ENCODE measurements at regions not wholly inside any gene's neighbourhood (a gene's known extent, or its start where the extent isn't known, plus 50 kb on each side); places are given as distances from the start of the nearest gene placed in this dataset.
A peak's percentile ranks its signal among the peaks of the same experiment; 100 is the strongest.

DNA sequence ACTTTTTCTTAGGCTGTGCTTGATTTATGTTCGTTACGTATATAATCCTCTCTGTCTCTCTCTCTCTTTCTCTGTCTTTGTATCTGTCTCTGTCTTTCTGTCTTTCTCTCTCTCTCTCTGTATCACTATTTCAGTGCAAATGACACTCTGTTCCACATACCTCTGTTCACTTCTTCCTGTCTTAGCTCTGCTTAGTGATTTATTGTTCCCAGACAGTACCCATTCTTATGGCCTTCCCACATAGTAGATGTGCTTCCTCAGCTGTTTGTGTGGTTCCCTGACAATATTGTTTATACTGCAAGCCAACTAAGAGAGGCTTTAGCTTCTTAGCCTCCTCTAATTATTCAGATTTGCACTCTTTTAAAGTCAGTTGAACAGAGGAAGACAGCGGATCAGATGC lies 1244.2 kb downstream of the DIAPH3 start:
- no peaks in the 10 kb centered on the region for H3F3A ChIP-seq (ENCODE audit: low read depth)
- H2AFZ ChIP-seq (ENCODE audit: low read length): peak overlapping the region; percentile 9; the same call in 1 of the 2 replicates
- no peaks in the 10 kb centered on the region for H3K9me3 ChIP-seq (ENCODE audit: insufficient read depth, low read depth, low read length)
- H3K4me2 ChIP-seq (ENCODE audit: low read depth, low read length, poor library complexity, severe bottlenecking): no peak overlapping the region
- H3K4me1 ChIP-seq (ENCODE audit: insufficient read depth, low read length, poor library complexity, severe bottlenecking): no peaks in the 10 kb centered on the region
- no peak overlapping the region for H3K4me3 ChIP-seq (ENCODE audit: low read length, poor library complexity, severe bottlenecking)
- H3K9me2 ChIP-seq (replicated peaks; ENCODE audit: low read depth, low read length): no peaks in the 10 kb centered on the region
- no peaks in the 10 kb centered on the region for H3K36me3 ChIP-seq (ENCODE audit: insufficient read depth, low read length)
- TF ChIP-seq, protein P1, sequence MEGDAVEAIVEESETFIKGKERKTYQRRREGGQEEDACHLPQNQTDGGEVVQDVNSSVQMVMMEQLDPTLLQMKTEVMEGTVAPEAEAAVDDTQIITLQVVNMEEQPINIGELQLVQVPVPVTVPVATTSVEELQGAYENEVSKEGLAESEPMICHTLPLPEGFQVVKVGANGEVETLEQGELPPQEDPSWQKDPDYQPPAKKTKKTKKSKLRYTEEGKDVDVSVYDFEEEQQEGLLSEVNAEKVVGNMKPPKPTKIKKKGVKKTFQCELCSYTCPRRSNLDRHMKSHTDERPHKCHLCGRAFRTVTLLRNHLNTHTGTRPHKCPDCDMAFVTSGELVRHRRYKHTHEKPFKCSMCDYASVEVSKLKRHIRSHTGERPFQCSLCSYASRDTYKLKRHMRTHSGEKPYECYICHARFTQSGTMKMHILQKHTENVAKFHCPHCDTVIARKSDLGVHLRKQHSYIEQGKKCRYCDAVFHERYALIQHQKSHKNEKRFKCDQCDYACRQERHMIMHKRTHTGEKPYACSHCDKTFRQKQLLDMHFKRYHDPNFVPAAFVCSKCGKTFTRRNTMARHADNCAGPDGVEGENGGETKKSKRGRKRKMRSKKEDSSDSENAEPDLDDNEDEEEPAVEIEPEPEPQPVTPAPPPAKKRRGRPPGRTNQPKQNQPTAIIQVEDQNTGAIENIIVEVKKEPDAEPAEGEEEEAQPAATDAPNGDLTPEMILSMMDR (conservative IDR thresholded peaks at IDR 0.05; ENCODE audit: low read length): no peak
- TF ChIP-seq EZH2phosphoT487 (IDR thresholded peaks at IDR 0.05; ENCODE audit: borderline replicate concordance): no peak
- no peak overlapping the region for H3K9ac ChIP-seq (ENCODE audit: low read depth, low read length, poor library complexity, severe bottlenecking)
- H3K27me3 ChIP-seq (ENCODE audit: insufficient read depth, low read length, poor library complexity, severe bottlenecking): no peaks in the 10 kb centered on the region
- H4K20me1 ChIP-seq (ENCODE audit: insufficient read depth, low read length, poor library complexity, severe bottlenecking): no peaks in the 10 kb centered on the region
- no peaks in the 10 kb centered on the region for H3K79me2 ChIP-seq (ENCODE audit: insufficient read depth, low read length)

DNA sequence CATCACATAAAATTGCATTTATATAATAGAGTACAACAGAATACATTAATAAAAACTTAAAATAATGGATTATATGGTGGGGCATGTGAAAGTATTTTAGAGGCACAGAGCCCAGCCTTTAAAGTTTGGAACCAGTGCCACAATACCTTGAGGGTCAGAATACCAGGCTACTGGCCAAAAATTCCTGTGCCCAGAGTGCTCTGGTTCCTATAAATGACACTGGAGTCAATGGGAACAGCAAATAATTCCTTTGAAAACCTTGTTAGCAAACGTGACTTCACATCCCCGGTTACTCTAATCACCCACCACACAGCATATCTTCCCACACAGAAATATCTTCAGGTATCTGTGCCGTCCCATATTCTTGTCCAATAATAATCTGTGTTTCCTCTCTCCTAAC lies 1242.6 kb downstream of the DIAPH3 start:
- TF ChIP-seq EZH2phosphoT487 (IDR thresholded peaks at IDR 0.05; ENCODE audit: borderline replicate concordance): no peak
- TF ChIP-seq, protein P1 (conservative IDR thresholded peaks at IDR 0.05; ENCODE audit: low read length): no peak
- no peaks in the 10 kb centered on the region for H3K27me3 ChIP-seq (ENCODE audit: insufficient read depth, low read length, poor library complexity, severe bottlenecking)

GRCh38 chr13:58926858-58927257 lies 1236.9 kb downstream of the DIAPH3 start:
- Histone ChIP-seq H3K4me3 (ENCODE audit: low read length, poor library complexity, severe bottlenecking) (no peak overlapping the region), H3K79me2 (ENCODE audit: insufficient read depth, low read length) (no peaks in the 10 kb centered on the region), H3K27me3 (ENCODE audit: insufficient read depth, low read length, poor library complexity, severe bottlenecking) (no peaks in the 10 kb centered on the region), H2AFZ (ENCODE audit: low read length) (no peak overlapping the region), H3K4me1 (ENCODE audit: insufficient read depth, low read length, poor library complexity, severe bottlenecking) (peaks cover 4% of the 10 kb centered on the region), H3K4me2 (ENCODE audit: low read depth, low read length, poor library complexity, severe bottlenecking) (no peak overlapping the region), H3F3A (ENCODE audit: low read depth) (no peaks in the 10 kb centered on the region), H3K36me3 (ENCODE audit: insufficient read depth, low read length) (no peaks in the 10 kb centered on the region), H3K9me3 (ENCODE audit: insufficient read depth, low read depth, low read length) (no peaks in the 10 kb centered on the region), H3K9ac (ENCODE audit: low read depth, low read length, poor library complexity, severe bottlenecking) (no peak overlapping the region), H4K20me1 (ENCODE audit: insufficient read depth, low read length, poor library complexity, severe bottlenecking) (no peaks in the 10 kb centered on the region), H3K9me2 (replicated peaks; ENCODE audit: low read depth, low read length) (no peaks in the 10 kb centered on the region)
- TF ChIP-seq, protein P1 (conservative IDR thresholded peaks at IDR 0.05; ENCODE audit: low read length): no peak
- no peak for TF ChIP-seq EZH2phosphoT487 (IDR thresholded peaks at IDR 0.05; ENCODE audit: borderline replicate concordance)

More for the DNA sequence above, 1242.6 kb downstream of the DIAPH3 start:
- Histone ChIP-seq H3F3A (ENCODE audit: low read depth) (no peaks in the 10 kb centered on the region), H2AFZ (ENCODE audit: low read length) (no peak overlapping the region), H3K9ac (ENCODE audit: low read depth, low read length, poor library complexity, severe bottlenecking) (no peak overlapping the region), H3K36me3 (ENCODE audit: insufficient read depth, low read length) (no peaks in the 10 kb centered on the region), H3K9me3 (ENCODE audit: insufficient read depth, low read depth, low read length) (no peaks in the 10 kb centered on the region), H3K9me2 (replicated peaks; ENCODE audit: low read depth, low read length) (no peaks in the 10 kb centered on the region), H3K4me2 (ENCODE audit: low read depth, low read length, poor library complexity, severe bottlenecking) (no peak overlapping the region), H3K4me3 (ENCODE audit: low read length, poor library complexity, severe bottlenecking) (no peak overlapping the region), H4K20me1 (ENCODE audit: insufficient read depth, low read length, poor library complexity, severe bottlenecking) (no peaks in the 10 kb centered on the region), H3K79me2 (ENCODE audit: insufficient read depth, low read length) (no peaks in the 10 kb centered on the region), H3K4me1 (ENCODE audit: insufficient read depth, low read length, poor library complexity, severe bottlenecking) (no peaks in the 10 kb centered on the region)
